Thyroid gland (tissue), 4 donors: ENCODE measurements at regions not wholly inside any gene's neighbourhood (a gene's known extent, or its start where the extent isn't known, plus 50 kb on each side); places are given as distances from the start of the nearest gene placed in this dataset.

ENCODE experiments used
- CTCF ChIP-seq, 6 experiments: fragments of 200-600 bp in 3 of 6; fragments of 450-650 bp in 3 of 6; sonication (generic) in 3 of 6; IDR thresholded peaks; one replicate each; pipeline ENCODE4 v1.5.1; 2016 to 2019; ENCODE audit warnings: antibody characterized with exemption in 6 of 6, mild to moderate bottlenecking in 2 of 6, inconsistent platforms in 1 of 6, moderate library complexity in 1 of 6
- POLR2A ChIP-seq, 2 donors: fragments of 450-650 bp; IDR thresholded peaks; one replicate each; pipeline ENCODE4 v1.6.1; 2017; ENCODE audit warnings: antibody characterized with exemption in 2 of 2, mild to moderate bottlenecking in 2 of 2, moderate library complexity in 1 of 2

GRCh38 chr17:77856551-77857305, 101.8 kb upstream of the TNRC6C start:
- TF ChIP-seq POLR2A (IDR thresholded peaks at IDR 0.05), result no peak
- TF ChIP-seq CTCF (IDR thresholded peaks at IDR 0.05), result no peak
